ENCODE measurements at regions not wholly inside any gene's neighbourhood (a gene's known extent, or its start where the extent isn't known, plus 50 kb on each side); places are given as distances from the start of the nearest gene placed in this dataset.

- TF ChIP-seq JUN (IDR thresholded peaks at IDR 0.05; ENCODE audit: borderline replicate concordance, low read depth, low read length), result no peak
- TF ChIP-seq JUN (CRISPR knock-in tag; IDR thresholded peaks at IDR 0.05; ENCODE audit: borderline replicate concordance), result no peak
- TF ChIP-seq BRF1 (IDR thresholded peaks at IDR 0.05; ENCODE audit: borderline replicate concordance, extremely low read depth, insufficient read length), result no peak
These were observed 1106.0 kb downstream of the TAF11L14 start (continued) for GRCh38 chr5:18740301-18740700.

- H3K4me2 ChIP-seq (ENCODE audit: insufficient read depth, low read length), result no peak overlapping the region
- in situ Hi-C loops (cut with MboI), result no loop called here
- no peak for FAIRE-seq
These were observed 1108.6 kb downstream of the TAF11L14 start for GRCh38 chr5:18742830-18743229.

More at GRCh38 chr5:18742830-18743229, 1108.6 kb downstream of the TAF11L14 start:
- TF ChIP-seq ETV1 (tag; conservative IDR thresholded peaks at IDR 0.05; ENCODE audit: low read depth) (no peak), FOXO4 (CRISPR knock-in tag; IDR thresholded peaks at IDR 0.05) (no peak), HMBOX1 (IDR thresholded peaks at IDR 0.05) (no peak), SREBF1 (IDR thresholded peaks at IDR 0.05; ENCODE audit: borderline replicate concordance, low read depth, low read length) (no peak), KDM4B (IDR thresholded peaks at IDR 0.05; ENCODE audit: borderline replicate concordance in 2 of 2, low read depth in 1 of 2) (no peak), NFIX (CRISPR knock-in tag; IDR thresholded peaks at IDR 0.05; ENCODE audit: low read depth) (no peak), RB1 (IDR thresholded peaks at IDR 0.05; ENCODE audit: low read depth) (no peak), KLF10 (CRISPR knock-in tag; IDR thresholded peaks at IDR 0.05) (no peak), TCF7L2 (IDR thresholded peaks at IDR 0.05; ENCODE audit: low read depth, low read length) (no peak), CXXC5 (CRISPR knock-in tag; IDR thresholded peaks at IDR 0.05) (no peak), ELK3 (CRISPR knock-in tag; IDR thresholded peaks at IDR 0.05) (no peak), RFX1 (IDR thresholded peaks at IDR 0.05) (no peak), NR2F6 (CRISPR knock-in tag; IDR thresholded peaks at IDR 0.05) (no peak)
- Histone ChIP-seq H4K20me1 (replicated peaks; ENCODE audit: control insufficient read depth, insufficient read depth, low read length) (no peaks in the 10 kb centered on the region), H3K79me2 (ENCODE audit: control insufficient read depth, insufficient read depth, low read length) (no peaks in the 10 kb centered on the region), H3K9ac (ENCODE audit: insufficient read depth in 1 of 2, low read depth in 2 of 2, low read length in 2 of 2) (no peak overlapping the region), H3K4me3 (no peak overlapping the region), H3K9me1 (ENCODE audit: control insufficient read depth, insufficient read depth, low read length) (no peaks in the 10 kb centered on the region), H3K9me3 (replicated peaks; ENCODE audit: control insufficient read depth, insufficient read depth, low read depth, low read length) (no peaks in the 10 kb centered on the region; the same call in 1 of the 2 replicates), H3K27me3 (ENCODE audit: control insufficient read depth in 2 of 2, insufficient read depth in 2 of 2, low read length in 2 of 2) (no peaks in the 10 kb centered on the region), H3K36me3 (ENCODE audit: control insufficient read depth, insufficient read depth, low read length) (no peaks in the 10 kb centered on the region), H2AFZ (ENCODE audit: low read depth, low read length) (no peak overlapping the region), H3K4me1 (replicated peaks in 1 of 2; ENCODE audit: control insufficient read depth in 2 of 2, insufficient read depth in 2 of 2, low read length in 2 of 2) (no peaks in the 10 kb centered on the region), H3K27ac (ENCODE audit: extremely low read depth, low read depth, low read length) (no peak overlapping the region)
- ChIA-PET POLR2A (no interaction called here), CTCF (ENCODE audit: low intra/inter-chr PET ratio) (no interaction called here)
- BruUV-seq (replicated peaks), result no TSS peak
- ATAC-seq, result no peak
- 10% methylated on average over 7 of the region's 7 CpGs for WGBS (ENCODE audit: insufficient coverage, low coverage, missing lambda C conversion rate)
- no peak for DNase-seq (ENCODE audit: extremely low read depth in 1 of 4, low spot score in 3 of 4)
- intact Hi-C loops (cut with micrococcal nuclease), result no loop called here
